Kidney capillary endothelial cell (primary cell): ENCODE measurements at regions not wholly inside any gene's neighbourhood (a gene's known extent, or its start where the extent isn't known, plus 50 kb on each side); places are given as distances from the start of the nearest gene placed in this dataset.
"Not testable (repeated sequence)": the region's sequence is repeated elsewhere in the genome, so short reads cannot be mapped to it uniquely, and the experiment has no call there.

ENCODE experiments used
- DNase-seq: peaks from one replicate; pipeline ENCODE4 v3.0.0-alpha.2; 2018; ENCODE audit warnings: low spot score

GRCh38 chr1:212155219-212155618 lies 119.7 kb downstream of the DTL start:
- no peak for DNase-seq

DNA sequence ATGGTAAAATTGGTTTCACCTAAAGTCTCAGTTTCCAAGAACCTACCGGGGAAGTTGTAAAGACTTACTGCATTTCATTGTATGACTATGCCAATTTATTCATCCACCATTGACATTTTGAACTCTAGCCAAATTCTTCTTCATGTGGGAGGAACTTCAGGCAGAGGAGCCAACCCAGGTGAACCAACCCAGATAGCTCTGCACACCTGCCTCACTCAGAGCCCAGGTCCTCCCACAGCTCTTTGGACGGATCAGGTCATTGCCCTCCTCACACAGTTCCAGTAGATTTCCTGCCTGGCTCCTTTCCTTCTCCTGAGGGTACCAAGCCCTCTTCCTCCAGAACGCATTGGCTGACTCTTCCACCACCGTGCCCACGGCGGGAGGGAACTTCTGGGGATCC lies 121.7 kb downstream of the DTL start:
- no peak for DNase-seq

GRCh38 chr1:212158912-212159796 lies 123.6 kb downstream of the DTL start:
- no peak for DNase-seq

DNA sequence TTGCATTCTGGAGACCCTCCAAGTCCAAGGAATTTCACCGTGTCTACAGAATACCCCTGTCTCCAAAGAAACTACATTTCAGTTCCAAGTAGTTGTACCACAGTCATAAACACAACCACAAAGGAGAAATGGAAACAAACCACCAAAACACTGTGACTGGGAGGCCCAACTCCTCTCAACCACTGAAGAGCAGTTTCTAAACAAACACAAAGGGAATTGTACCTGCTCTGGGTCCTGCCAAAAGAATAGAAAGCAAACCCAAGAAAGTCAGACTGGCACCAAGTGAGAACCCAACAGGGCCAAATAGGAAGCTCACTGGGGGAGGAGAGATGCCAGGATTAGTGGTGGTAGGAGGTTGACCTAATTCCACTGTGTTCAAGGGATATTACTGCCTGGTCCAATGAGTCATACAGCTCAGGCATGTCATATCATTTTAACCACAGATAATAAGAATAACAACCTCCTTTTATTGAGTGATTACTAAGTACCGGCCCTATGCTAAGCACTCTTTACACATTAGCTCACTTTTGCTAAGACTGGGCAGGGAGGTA lies 123.9 kb upstream of the PPP2R5A start:
- peak; percentile 39 for DNase-seq

GRCh38 chr1:212162635-212163034 lies 122.6 kb upstream of the PPP2R5A start:
- DNase-seq, result no peak

DNA sequence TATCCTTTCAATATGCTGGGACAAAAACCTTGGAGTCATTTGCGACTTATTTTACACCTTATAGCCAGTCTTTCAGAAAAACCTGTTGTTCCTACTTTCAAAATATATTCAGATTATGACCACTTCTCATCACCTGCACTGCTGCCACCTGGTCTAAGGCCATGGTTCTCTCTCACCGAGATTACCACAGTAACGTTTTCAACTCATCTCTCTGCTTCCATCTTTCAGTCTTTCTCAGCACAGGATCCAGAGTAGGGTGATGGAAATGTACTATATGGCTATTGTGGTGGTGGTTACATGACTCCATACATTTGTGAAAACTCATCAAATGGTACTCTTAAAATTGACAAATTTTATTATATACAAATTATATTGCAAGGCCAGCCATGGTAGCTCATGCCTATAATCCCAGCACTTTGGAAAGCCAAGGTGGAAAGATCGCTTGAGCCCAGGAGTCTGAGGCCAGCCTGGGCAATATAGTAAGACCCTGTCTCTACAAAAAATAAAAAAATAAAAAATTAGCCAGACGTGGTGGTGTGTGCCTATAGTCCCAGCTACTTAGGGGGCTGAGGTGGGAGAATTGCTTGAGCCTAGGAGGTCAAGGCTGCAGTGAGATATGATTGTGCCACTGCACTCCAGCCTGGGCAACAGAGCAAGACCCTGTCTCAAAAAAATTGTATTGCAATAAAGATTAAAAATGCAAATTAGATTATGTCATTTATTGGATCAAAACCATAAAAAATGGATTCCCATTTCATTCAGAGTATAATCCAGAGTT lies 120.9 kb upstream of the PPP2R5A start:
- DNase-seq, result no peak

DNA sequence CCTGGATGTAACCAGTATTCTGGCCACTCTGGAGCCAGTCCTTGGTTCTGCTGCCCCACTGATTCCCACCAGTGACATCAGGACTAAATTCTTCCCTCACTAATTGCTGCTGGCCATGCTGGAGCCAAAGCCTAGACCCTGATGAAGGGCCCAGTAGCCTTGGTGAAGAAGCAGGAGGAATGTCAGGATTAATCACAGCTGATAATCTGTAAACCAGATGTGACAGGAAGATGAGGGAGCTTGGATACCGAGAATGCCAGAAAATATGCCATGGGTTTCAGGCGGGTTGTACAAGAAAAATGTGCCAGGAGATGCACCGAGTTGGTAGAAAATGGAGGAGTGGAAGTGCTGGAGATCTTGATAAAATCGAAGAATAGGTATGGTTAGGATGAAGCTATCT lies 119.0 kb upstream of the PPP2R5A start:
- peak; percentile 16 for DNase-seq

GRCh38 chr1:212166644-212167043 lies 118.6 kb upstream of the PPP2R5A start:
- peak; percentile 35 for DNase-seq

DNA sequence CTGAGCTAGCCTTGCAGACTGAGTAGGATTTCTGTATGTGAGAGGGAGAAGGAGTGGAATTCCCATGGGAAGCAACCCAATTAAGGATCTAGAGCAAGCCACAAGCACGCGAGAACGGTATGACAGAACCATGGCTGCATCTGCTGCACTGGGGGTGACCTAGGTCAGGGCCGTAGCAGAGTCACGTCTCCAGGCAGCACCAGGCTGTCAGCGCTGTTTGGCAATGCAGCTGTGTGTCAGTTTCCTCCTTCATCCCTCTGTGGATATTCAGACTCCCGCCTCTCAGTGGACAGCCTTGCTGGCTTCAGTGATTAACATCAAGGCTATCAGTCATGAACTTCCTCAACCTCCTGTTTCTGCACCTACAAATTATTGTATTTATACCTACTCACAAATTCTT lies 118.1 kb upstream of the PPP2R5A start:
- DNase-seq, result peak; percentile 96

- no peak for DNase-seq
Measured at GRCh38 chr1:212173567-212173966, 111.6 kb upstream of the PPP2R5A start.

DNA sequence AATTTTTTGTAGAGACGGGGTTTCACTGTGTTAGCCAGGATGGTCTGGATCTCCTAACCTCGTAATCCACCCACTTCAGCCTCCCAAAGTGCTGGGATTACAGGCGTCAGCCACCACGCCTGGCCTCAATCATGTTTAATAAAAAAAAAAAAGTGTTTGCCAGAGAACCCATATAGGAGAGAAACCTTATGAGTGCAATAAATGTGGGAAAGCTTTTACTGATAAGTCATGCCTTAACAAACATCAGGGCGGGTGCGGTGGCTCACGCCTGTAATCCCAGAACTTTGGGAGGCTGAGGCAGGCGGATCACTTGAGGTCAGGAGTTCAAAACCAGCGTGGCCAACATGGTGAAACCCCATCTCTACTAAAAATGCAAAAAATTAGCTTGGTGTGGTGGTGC lies 110.9 kb upstream of the PPP2R5A start:
- not testable (repeated sequence) for DNase-seq

- no peak for DNase-seq
Measured at GRCh38 chr1:212177542-212177941, 107.7 kb upstream of the PPP2R5A start.

GRCh38 chr1:212178851-212179250 lies 106.4 kb upstream of the PPP2R5A start:
- no peak for DNase-seq

DNA sequence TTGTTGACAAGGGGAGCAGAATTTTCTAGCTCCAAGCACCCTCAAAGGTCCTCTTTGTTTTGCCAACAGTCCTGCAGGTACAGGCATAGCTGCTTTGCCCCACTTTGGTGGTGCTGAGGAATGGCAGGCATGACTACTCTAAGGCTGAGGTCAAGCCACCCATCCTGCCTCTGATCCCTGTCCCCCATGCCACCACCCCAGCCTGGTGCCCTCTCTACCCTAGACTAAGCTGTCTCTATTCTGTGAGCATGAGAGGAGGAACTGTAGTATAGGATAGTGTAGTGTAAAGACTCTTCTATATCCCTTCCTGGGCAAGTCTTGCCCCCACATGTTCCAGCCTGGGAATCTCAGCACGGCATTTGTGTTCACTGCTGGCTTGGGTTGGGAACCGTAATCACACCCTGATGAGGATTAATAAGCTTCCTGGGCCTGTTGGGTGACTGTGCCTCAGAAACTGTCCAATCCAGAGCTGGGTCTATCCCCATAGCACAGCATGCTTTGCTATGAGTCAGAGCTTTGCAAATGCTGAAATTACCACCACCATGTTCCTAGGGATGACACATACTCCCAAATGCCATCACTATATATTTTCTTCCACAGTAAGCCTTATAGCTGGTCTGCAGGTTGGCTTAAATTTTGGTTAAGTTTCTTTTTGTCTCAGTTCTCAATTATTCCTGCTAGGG lies 105.7 kb upstream of the PPP2R5A start:
- DNase-seq, result peak; percentile 73

- no peak for DNase-seq
Measured at GRCh38 chr1:212181015-212181882, 104.0 kb upstream of the PPP2R5A start.

DNA sequence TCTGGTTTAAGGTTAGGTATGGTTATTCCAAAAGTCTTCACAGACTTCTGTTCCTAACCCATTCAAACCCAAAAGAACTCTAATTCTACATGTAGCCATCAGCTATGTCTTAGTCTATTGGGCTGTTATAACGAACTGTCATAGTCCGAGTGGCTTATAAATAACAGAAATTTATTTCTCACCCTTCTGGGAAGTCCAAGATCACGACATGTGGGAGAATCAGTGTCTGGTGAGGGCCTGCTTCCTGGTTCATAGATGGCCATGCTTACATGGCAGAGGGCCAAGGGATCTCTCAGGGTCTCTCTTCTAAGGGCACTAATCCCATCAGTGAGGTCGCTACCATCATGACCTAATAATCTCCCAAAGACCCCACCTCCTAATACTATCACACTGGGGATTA lies 103.0 kb upstream of the PPP2R5A start:
- no peak for DNase-seq

DNA sequence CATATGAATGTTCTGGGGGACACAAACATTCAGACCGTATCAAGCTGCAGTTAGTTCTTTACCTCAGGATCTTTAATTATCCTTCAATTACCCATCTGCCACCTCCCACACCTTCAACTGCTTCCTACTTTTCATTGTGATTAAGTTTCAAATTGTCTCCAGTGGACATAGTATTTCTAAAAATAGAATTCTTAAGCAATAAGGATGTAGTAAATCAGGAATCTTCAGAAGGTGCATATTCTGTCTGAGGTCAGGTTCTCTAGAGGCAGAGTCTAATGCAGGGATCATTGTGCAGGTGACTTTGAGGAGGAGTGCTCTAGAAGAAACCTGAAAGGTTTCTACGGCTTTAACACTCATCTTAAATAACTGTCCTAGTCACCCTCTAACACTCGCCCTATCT lies 102.6 kb upstream of the PPP2R5A start:
- DNase-seq, result no peak

GRCh38 chr1:212186427-212187207 lies 98.6 kb upstream of the PPP2R5A start:
- DNase-seq, result no peak

GRCh38 chr1:212188599-212189351 lies 96.4 kb upstream of the PPP2R5A start:
- DNase-seq, result no peak

DNA sequence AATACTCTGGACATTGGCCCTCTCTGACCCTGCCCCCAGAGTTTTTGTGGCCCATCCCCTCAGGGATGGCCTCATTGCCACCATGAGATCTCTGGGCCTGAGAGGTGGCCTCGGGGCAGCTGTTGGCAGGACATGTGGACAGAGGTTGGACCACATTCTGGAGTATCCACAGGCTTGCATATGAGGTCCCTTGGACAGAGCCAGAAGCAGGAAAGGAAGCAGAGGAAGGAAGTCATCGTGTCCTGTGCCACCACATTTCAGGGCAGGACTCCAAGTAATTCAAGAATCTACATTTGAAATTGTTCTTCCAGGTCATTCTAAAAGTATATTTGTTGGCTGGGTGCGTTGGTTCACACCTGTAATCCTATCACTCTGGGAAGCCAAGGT lies 95.9 kb upstream of the PPP2R5A start:
- peak; percentile 30 for DNase-seq
